Caco-2 (cell line): ENCODE measurements at regions not wholly inside any gene's neighbourhood (a gene's known extent, or its start where the extent isn't known, plus 50 kb on each side); places are given as distances from the start of the nearest gene placed in this dataset.
"Not testable (repeated sequence)": the region's sequence is repeated elsewhere in the genome, so short reads cannot be mapped to it uniquely, and the experiment has no call there.

Experiments
- BruUV-seq: library from RNA; stranded (reverse); fragments of 400-500 nt; replicated peaks from 2 replicates; lab custom pipeline; 2021; lab: Mats Ljungman, UMichigan
- CTCF ChIA-PET: fragments of 300-600 bp; sonication (Branson Sonifier 250); formaldehyde crosslinking; loops from one replicate; lab custom pipeline; 2022; ENCODE audit warnings: antibody characterized with exemption; lab: Charles Lee
- POLR2A ChIA-PET: fragments of 300-600 bp; sonication (Branson Sonifier 250); formaldehyde crosslinking; loops from one replicate; lab custom pipeline; 2022; ENCODE audit warnings: antibody characterized with exemption; lab: Charles Lee
- DNase-seq, 2 experiments: peaks; one replicate each; pipeline versions ENCODE4 v3.0.0 to v3.0.0-alpha.2; 2020 to 2022
- H3K27me3 ChIP-seq: replicated peaks from 2 replicates; pipeline ENCODE4 v1.6.0; 2011; ENCODE audit warnings: low read length; ENCODE audit not compliant: control insufficient read depth, insufficient read depth
- H3K36me3 ChIP-seq: 2 replicates; pipeline ENCODE4 v1.5.1; 2011; ENCODE audit warnings: low read length; ENCODE audit not compliant: control insufficient read depth, insufficient read depth
- H3K4me1 ChIP-seq: fragments of 250-450 bp; sonication (Bioruptor Pico); 2 replicates; pipeline ENCODE4 v1.5.1; 2020; ENCODE audit warnings: mild to moderate bottlenecking
- H3K4me3 ChIP-seq: 2 replicates; pipeline ENCODE4 v1.5.1; 2011; ENCODE audit warnings: low read depth, mild to moderate bottlenecking, control low read depth, low read length
- H3K9me3 ChIP-seq: fragments of 250-450 bp; sonication (Bioruptor Pico); 2 replicates; pipeline ENCODE4 v1.5.1; 2020; ENCODE audit warnings: mild to moderate bottlenecking, moderate library complexity
- H3K27ac Mint-ChIP-seq: one replicate; pipeline ENCODE4 v1.8.0; 2022; ENCODE audit warnings: mixed read lengths; ENCODE audit not compliant: unreplicated experiment
- H3K27me3 Mint-ChIP-seq: one replicate; pipeline ENCODE4 v1.8.0; 2022; ENCODE audit warnings: mixed read lengths; ENCODE audit not compliant: insufficient read depth, unreplicated experiment
- H3K36me3 Mint-ChIP-seq: one replicate; pipeline ENCODE4 v1.8.0; 2022; ENCODE audit warnings: mild to moderate bottlenecking, mixed read lengths; ENCODE audit not compliant: insufficient read depth, unreplicated experiment
- H3K4me1 Mint-ChIP-seq: one replicate; pipeline ENCODE4 v1.8.0; 2022; ENCODE audit warnings: low read depth, mixed read lengths; ENCODE audit not compliant: unreplicated experiment
- H3K4me3 Mint-ChIP-seq: one replicate; pipeline ENCODE4 v1.8.0; 2022; ENCODE audit warnings: mild to moderate bottlenecking, moderate library complexity, mixed read lengths; ENCODE audit not compliant: unreplicated experiment
- H3K9me3 Mint-ChIP-seq: one replicate; pipeline ENCODE4 v1.8.0; 2022; ENCODE audit warnings: mixed read lengths; ENCODE audit not compliant: unreplicated experiment
- CTCF ChIP-seq, 2 experiments: fragments of 200-600 bp in 1 of 2; IDR thresholded peaks; 1 replicate in 1 of 2; 2 replicates in 1 of 2; pipeline versions ENCODE4 v1.5.1 to v1.8.0; 2011 to 2022; ENCODE audit warnings: antibody characterized with exemption in 1 of 2, control low read depth in 1 of 2, inconsistent platforms in 1 of 2, low read depth in 1 of 2, low read length in 1 of 2, mild to moderate bottlenecking in 1 of 2, moderate library complexity in 1 of 2; ENCODE audit not compliant: insufficient read depth in 1 of 2, severe bottlenecking in 1 of 2, unreplicated experiment in 1 of 2
- intact Hi-C: fragments of 100-400 bp; cut with micrococcal nuclease; formaldehyde crosslinking; loops from one replicate; pipeline ENCODE4 v1.10.0; 2022; ENCODE audit not compliant: unreplicated experiment

GRCh38 chr1:78267513-78268218 lies 221.9 kb downstream of the GIPC2 start:
- no peaks in the 10 kb centered on the region for H3K36me3 ChIP-seq
- no peak for TF ChIP-seq CTCF (IDR thresholded peaks at IDR 0.05; ENCODE audit: insufficient read depth in 1 of 2, low read depth in 1 of 2, low read length in 1 of 2, severe bottlenecking in 1 of 2, unreplicated experiment in 1 of 2)
- CTCF ChIA-PET: no interaction called here
- no peak overlapping the region for H3K27ac Mint-ChIP-seq
- DNase-seq: no peak
- peaks cover 3% of the 10 kb centered on the region for H3K27me3 Mint-ChIP-seq
- no peaks in the 10 kb centered on the region for H3K4me1 Mint-ChIP-seq
- no peak overlapping the region for H3K4me3 Mint-ChIP-seq
- no peaks in the 10 kb centered on the region for H3K27me3 ChIP-seq
- no peaks in the 10 kb centered on the region for H3K9me3 Mint-ChIP-seq
- H3K36me3 Mint-ChIP-seq: no peaks in the 10 kb centered on the region
- POLR2A ChIA-PET: no interaction called here
- H3K4me3 ChIP-seq: no peak overlapping the region
- no peaks in the 10 kb centered on the region for H3K9me3 ChIP-seq
- intact Hi-C loops: no loop called here
- no TSS peak for BruUV-seq
- H3K4me1 ChIP-seq: no peaks in the 10 kb centered on the region

- H3K4me3 Mint-ChIP-seq: no peak overlapping the region
- TF ChIP-seq CTCF (IDR thresholded peaks at IDR 0.05; ENCODE audit: insufficient read depth in 1 of 2, low read depth in 1 of 2, low read length in 1 of 2, severe bottlenecking in 1 of 2, unreplicated experiment in 1 of 2): no peak
- BruUV-seq: no TSS peak
- H3K27me3 Mint-ChIP-seq: peaks cover 7% of the 10 kb centered on the region
- Histone ChIP-seq H3K36me3 (no peaks in the 10 kb centered on the region), H3K4me1 (no peaks in the 10 kb centered on the region), H3K27me3 (no peaks in the 10 kb centered on the region), H3K4me3 (no peak overlapping the region), H3K9me3 (no peaks in the 10 kb centered on the region)
- H3K36me3 Mint-ChIP-seq: no peaks in the 10 kb centered on the region
- intact Hi-C loops: no loop called here
- no peak for DNase-seq
- ChIA-PET CTCF (no interaction called here), POLR2A (no interaction called here)
- H3K27ac Mint-ChIP-seq: no peak overlapping the region
- no peaks in the 10 kb centered on the region for H3K4me1 Mint-ChIP-seq
- no peaks in the 10 kb centered on the region for H3K9me3 Mint-ChIP-seq
Observed at GRCh38 chr1:78269591-78269990, 221.2 kb upstream of the PTGFR start.

- H3K9me3 Mint-ChIP-seq, intact Hi-C loops, BruUV-seq, POLR2A ChIA-PET, H3K27me3 ChIP-seq, H3K27me3 Mint-ChIP-seq, H3K36me3 Mint-ChIP-seq, H3K9me3 ChIP-seq, DNase-seq, H3K4me1 ChIP-seq, CTCF ChIA-PET, H3K4me3 ChIP-seq, H3K36me3 ChIP-seq, H3K27ac Mint-ChIP-seq, H3K4me1 Mint-ChIP-seq, H3K4me3 Mint-ChIP-seq: not testable (repeated sequence)
Observed at GRCh38 chr1:78271423-78271822, 219.4 kb upstream of the PTGFR start.
